Tibial nerve (tissue), 4 donors: ENCODE measurements at regions not wholly inside any gene's neighbourhood (a gene's known extent, or its start where the extent isn't known, plus 50 kb on each side); places are given as distances from the start of the nearest gene placed in this dataset.
"Not testable (repeated sequence)": the region's sequence is repeated elsewhere in the genome, so short reads cannot be mapped to it uniquely, and the experiment has no call there.

ENCODE experiments used
- DNase-seq, 2 donors: peaks; one replicate each; pipeline ENCODE4 v3.0.0-alpha.2; 2019; ENCODE audit warnings: low spot score in 2 of 2
- H3K27ac ChIP-seq, 4 donors: fragments of 200-600 bp; sonication (generic) in 3 of 4; one replicate each; pipeline ENCODE4 v1.5.1; 2017 to 2019; ENCODE audit warnings: mild to moderate bottlenecking in 1 of 4
- H3K27me3 ChIP-seq, 2 donors: fragments of 200-600 bp; sonication (generic) in 1 of 2; one replicate each; pipeline versions ENCODE4 v1.5.1 to v1.6.0; 2017 to 2019
- H3K36me3 ChIP-seq, 3 donors: fragments of 200-600 bp; sonication (generic); one replicate each; pipeline ENCODE4 v1.5.1; 2018 to 2019
- H3K4me1 ChIP-seq, 4 donors: fragments of 200-600 bp; sonication (generic) in 3 of 4; one replicate each; pipeline ENCODE4 v1.5.1; 2017 to 2019
- H3K4me3 ChIP-seq, 4 donors: fragments of 200-600 bp; sonication (generic) in 3 of 4; one replicate each; pipeline ENCODE4 v1.5.1; 2017 to 2019; ENCODE audit warnings: mild to moderate bottlenecking in 1 of 4, moderate library complexity in 1 of 4
- H3K9me3 ChIP-seq, 4 donors: fragments of 200-600 bp; sonication (generic) in 3 of 4; one replicate each; pipeline ENCODE4 v1.5.1; 2017 to 2019
- EP300 ChIP-seq, 2 donors: sonication (generic); formaldehyde crosslinking; IDR thresholded peaks; one replicate each; pipeline ENCODE4 v1.6.1; 2017; ENCODE audit warnings: antibody characterized with exemption in 2 of 2, mild to moderate bottlenecking in 1 of 2
- POLR2A ChIP-seq, 2 donors: fragments of 450-650 bp; IDR thresholded peaks; one replicate each; pipeline ENCODE4 v1.6.1; 2017; ENCODE audit warnings: antibody characterized with exemption in 2 of 2, mild to moderate bottlenecking in 2 of 2, moderate library complexity in 2 of 2
- WGBS, 2 donors: methylation state at CpG; one replicate each; pipeline ENCODE4 v1.1.5; 2018; 5-methylcytosine and 5-hydroxymethylcytosine counted together
- TF ChIP-seq, protein P1 (sequence below), 5 experiments: fragments of 200-600 bp in 3 of 5; fragments of 450-650 bp in 2 of 5; sonication (generic) in 3 of 5; IDR thresholded peaks; one replicate each; pipeline ENCODE4 v1.5.1; 2016 to 2019; ENCODE audit warnings: antibody characterized with exemption in 5 of 5, mild to moderate bottlenecking in 3 of 5, moderate library complexity in 2 of 5

DNA sequence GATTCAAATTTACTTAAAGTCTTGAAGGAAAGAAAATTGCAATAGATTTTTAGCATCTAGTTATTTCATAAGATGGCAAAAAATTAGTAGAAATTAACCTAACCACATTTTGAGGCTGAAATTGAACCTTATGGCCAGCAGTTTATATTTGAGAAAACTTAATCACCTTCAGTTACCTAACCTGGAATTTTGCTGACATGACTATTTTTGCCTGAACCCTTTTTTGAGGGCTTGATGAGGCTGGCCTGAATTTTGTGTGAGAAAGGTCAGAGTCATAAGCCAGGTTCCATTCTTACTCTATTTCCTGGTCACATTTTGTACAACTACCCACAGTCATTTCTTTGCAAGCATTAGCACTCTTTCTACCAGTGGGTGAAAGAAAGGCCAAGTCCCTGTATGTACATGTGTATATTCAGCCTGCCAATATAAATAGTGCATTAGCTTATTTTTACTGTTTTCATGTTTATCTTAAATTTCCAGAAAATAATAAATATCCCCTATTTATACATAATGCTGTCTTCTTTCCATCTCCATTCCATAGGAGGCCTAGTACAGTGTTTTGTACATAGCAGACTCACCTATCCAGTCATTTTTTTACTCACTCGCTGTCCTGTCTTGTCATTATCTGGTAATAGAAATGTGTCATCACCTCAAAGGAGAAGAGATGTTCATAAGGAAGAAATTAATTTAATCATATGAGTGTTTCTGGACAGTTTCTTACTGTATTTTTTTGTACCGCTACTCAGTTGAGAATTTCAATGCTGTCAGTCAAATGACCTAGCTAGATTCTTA is 108.4 kb upstream of the SGCD start:
- Histone ChIP-seq H3K27ac (no peak overlapping the region), H3K9me3 (peaks cover 0 to 12% (median 6%) of the 10 kb centered on the region in 4 donors), H3K27me3 (no peaks in the 10 kb centered on the region), H3K4me3 (no peak overlapping the region), H3K36me3 (no peaks in the 10 kb centered on the region), H3K4me1 (no peaks in the 10 kb centered on the region)
- TF ChIP-seq POLR2A (IDR thresholded peaks at IDR 0.05) (no peak), EP300 (IDR thresholded peaks at IDR 0.05) (no peak)
- TF ChIP-seq, protein P1, sequence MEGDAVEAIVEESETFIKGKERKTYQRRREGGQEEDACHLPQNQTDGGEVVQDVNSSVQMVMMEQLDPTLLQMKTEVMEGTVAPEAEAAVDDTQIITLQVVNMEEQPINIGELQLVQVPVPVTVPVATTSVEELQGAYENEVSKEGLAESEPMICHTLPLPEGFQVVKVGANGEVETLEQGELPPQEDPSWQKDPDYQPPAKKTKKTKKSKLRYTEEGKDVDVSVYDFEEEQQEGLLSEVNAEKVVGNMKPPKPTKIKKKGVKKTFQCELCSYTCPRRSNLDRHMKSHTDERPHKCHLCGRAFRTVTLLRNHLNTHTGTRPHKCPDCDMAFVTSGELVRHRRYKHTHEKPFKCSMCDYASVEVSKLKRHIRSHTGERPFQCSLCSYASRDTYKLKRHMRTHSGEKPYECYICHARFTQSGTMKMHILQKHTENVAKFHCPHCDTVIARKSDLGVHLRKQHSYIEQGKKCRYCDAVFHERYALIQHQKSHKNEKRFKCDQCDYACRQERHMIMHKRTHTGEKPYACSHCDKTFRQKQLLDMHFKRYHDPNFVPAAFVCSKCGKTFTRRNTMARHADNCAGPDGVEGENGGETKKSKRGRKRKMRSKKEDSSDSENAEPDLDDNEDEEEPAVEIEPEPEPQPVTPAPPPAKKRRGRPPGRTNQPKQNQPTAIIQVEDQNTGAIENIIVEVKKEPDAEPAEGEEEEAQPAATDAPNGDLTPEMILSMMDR (IDR thresholded peaks at IDR 0.05): no peak
- no peak for DNase-seq
- 94 to 96% methylated on average over 2 of the region's 2 CpGs for WGBS, 2 donors

DNA sequence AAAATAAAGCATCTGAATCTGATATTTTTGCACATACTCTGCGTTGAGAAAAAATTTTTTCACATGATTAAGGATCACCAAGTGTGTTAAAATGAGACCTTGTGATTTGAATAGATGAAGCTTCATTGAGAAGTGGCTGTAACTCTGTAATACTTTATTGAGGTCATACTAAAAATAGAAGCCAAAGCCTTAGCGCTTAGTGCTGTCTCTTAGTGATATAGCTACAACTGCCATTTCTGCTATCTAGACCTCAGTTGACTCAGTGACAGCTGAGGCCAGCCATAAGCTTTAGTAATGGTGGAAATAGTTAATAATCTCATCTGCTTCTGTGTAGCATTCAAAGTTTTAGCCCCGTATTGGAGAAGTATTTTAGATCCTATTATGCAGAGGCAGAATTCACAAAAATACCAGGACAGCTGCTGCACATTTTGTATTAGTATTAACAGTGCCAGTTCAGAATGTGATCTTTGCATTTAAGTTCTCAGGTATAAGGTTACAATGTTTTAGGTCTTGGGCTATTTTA is 107.4 kb upstream of the SGCD start:
- no peaks in the 10 kb centered on the region for H3K36me3 ChIP-seq
- H3K27ac ChIP-seq: no peak overlapping the region
- no peak for TF ChIP-seq EP300 (IDR thresholded peaks at IDR 0.05)
- TF ChIP-seq POLR2A (IDR thresholded peaks at IDR 0.05): no peak
- TF ChIP-seq, protein P1 (IDR thresholded peaks at IDR 0.05): no peak
- H3K4me3 ChIP-seq: no peak overlapping the region
- no peaks in the 10 kb centered on the region for H3K27me3 ChIP-seq
- peaks cover 0 to 8% (median 4%) of the 10 kb centered on the region in 4 donors for H3K9me3 ChIP-seq
- 73 to 78% methylated on average over 3 of the region's 3 CpGs for WGBS, 2 donors
- H3K4me1 ChIP-seq: no peaks in the 10 kb centered on the region
- DNase-seq: no peak

DNA sequence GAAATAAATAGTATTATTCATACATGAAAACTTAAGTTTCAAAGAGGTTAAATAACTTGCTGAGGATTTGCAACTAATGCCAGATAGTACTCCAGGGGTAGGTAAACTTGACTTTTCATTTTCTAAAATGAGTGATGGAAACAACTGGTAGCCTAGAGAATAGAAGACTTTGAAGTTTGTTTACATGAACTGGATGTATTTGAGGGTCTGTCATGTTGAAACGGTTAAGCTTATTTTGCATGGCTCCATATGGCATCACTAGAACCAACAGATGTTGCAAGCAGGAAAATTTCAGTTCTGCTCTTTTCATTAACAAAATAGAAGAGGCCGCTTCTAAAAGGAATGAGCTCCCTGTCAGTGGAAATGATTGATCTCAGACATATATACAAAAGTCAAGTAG is 105.1 kb upstream of the SGCD start:
- Histone ChIP-seq H3K4me3 (no peak overlapping the region), H3K36me3 (no peaks in the 10 kb centered on the region), H3K27me3 (no peaks in the 10 kb centered on the region), H3K4me1 (no peaks in the 10 kb centered on the region), H3K9me3 (no peaks in the 10 kb centered on the region), H3K27ac (no peak overlapping the region)
- TF ChIP-seq EP300 (IDR thresholded peaks at IDR 0.05) (no peak), POLR2A (IDR thresholded peaks at IDR 0.05) (no peak)
- TF ChIP-seq, protein P1 (IDR thresholded peaks at IDR 0.05): no peak
- WGBS, 2 donors: 51% methylated on average over 2 of the region's 2 CpGs
- DNase-seq: no peak

DNA sequence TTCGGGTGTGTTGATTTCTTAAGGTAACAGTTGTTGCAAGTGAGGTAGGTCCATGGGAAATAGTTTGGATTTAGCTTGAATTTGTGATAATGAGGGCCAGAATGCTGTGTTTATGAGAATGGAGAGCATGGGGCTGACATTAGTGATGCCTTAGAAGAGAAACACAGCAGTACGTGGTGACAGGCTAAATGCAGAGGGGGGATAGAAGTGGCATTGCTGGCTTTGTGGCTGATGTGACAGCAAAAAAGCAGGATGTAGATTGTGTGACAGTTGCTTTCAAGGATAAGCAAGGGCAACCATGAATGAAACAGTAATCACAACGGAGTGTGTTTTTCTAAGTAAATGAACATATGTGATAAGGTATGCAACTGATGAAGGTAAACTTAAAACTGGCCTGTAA is 103.4 kb upstream of the SGCD start:
- no peak for DNase-seq
- no peak overlapping the region for H3K4me3 ChIP-seq
- no peaks in the 10 kb centered on the region for H3K9me3 ChIP-seq
- no peaks in the 10 kb centered on the region for H3K4me1 ChIP-seq
- TF ChIP-seq, protein P1 (IDR thresholded peaks at IDR 0.05): no peak
- no peak for TF ChIP-seq EP300 (IDR thresholded peaks at IDR 0.05)
- 80 to 82% methylated on average over 3 of the region's 3 CpGs for WGBS, 2 donors
- no peaks in the 10 kb centered on the region for H3K27me3 ChIP-seq
- no peak overlapping the region for H3K27ac ChIP-seq
- H3K36me3 ChIP-seq: no peaks in the 10 kb centered on the region

DNA sequence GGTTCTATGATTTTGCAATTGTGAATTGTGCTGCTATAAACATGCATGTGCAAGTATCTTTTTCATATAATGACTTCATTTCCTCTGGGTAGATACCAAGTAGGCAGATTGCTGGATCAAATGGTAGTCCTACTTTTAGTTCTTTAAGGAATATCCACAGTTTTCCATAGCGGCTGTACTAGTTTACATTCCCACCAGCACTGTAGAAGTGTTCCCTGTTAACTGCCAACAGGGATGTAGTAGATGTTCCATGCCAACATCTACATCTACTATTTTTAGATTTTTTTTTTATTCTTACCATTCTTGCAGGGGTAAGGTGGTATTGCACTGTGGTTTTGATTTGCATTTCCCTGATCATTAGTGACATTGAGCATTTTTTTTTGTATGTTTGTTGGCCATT is 100.5 kb upstream of the SGCD start:
- H3K4me3 ChIP-seq, H3K4me1 ChIP-seq, H3K27me3 ChIP-seq, H3K36me3 ChIP-seq, DNase-seq, H3K27ac ChIP-seq, H3K9me3 ChIP-seq: not testable (repeated sequence)
- WGBS, 2 donors: 96 to 100% methylated on average over 1 of the region's 1 CpG
